ENCODE measurements at regions not wholly inside any gene's neighbourhood (a gene's known extent, or its start where the extent isn't known, plus 50 kb on each side); places are given as distances from the start of the nearest gene placed in this dataset.
A peak's percentile ranks its signal among the peaks of the same experiment; 100 is the strongest.
"Not testable (repeated sequence)": the region's sequence is repeated elsewhere in the genome, so short reads cannot be mapped to it uniquely, and the experiment has no call there.

- no peak for DNase-seq (ENCODE audit: low read depth)
These were observed 100.7 kb downstream of the SLC16A1 start for GRCh38 chr1:112855152-112855828.

GRCh38 chr1:112854368-112854984, 101.5 kb downstream of the SLC16A1 start:
- DNase-seq (ENCODE audit: low read depth): not testable (repeated sequence)

- not testable (repeated sequence) for DNase-seq (ENCODE audit: low read depth)
These were observed 102.1 kb downstream of the SLC16A1 start for GRCh38 chr1:112853915-112854314.

GRCh38 chr1:112852934-112853333, 103.1 kb downstream of the SLC16A1 start:
- DNase-seq (ENCODE audit: low read depth): no peak

GRCh38 chr1:112852276-112852675, 103.7 kb downstream of the SLC16A1 start:
- no peak for DNase-seq (ENCODE audit: low read depth)

- DNase-seq (ENCODE audit: low read depth): no peak
These were observed 105.8 kb downstream of the SLC16A1 start for GRCh38 chr1:112850034-112850757.

GRCh38 chr1:112849425-112850033, 106.5 kb downstream of the SLC16A1 start:
- DNase-seq (ENCODE audit: low read depth): no peak

- no peak for DNase-seq (ENCODE audit: low read depth)
These were observed 114.2 kb downstream of the SLC16A1 start for GRCh38 chr1:112841825-112842224.

GRCh38 chr1:112840631-112841624, 115.1 kb downstream of the SLC16A1 start:
- no peak for DNase-seq (ENCODE audit: low read depth)

GRCh38 chr1:112836642-112837041, 119.4 kb downstream of the SLC16A1 start:
- DNase-seq (ENCODE audit: low read depth): no peak

GRCh38 chr1:112833806-112834205, 118.7 kb upstream of the PPM1J start:
- DNase-seq (ENCODE audit: low read depth): peak; percentile 40

GRCh38 chr1:112832259-112832658, 117.1 kb upstream of the PPM1J start:
- not testable (repeated sequence) for DNase-seq (ENCODE audit: low read depth)

GRCh38 chr1:112829691-112830090, 114.6 kb upstream of the PPM1J start:
- not testable (repeated sequence) for DNase-seq (ENCODE audit: low read depth)

- no peak for DNase-seq (ENCODE audit: low read depth)
These were observed 113.6 kb upstream of the PPM1J start for GRCh38 chr1:112828716-112829115.

GRCh38 chr1:112827391-112827790, 112.3 kb upstream of the PPM1J start:
- not testable (repeated sequence) for DNase-seq (ENCODE audit: low read depth)

GRCh38 chr1:112826217-112826944, 111.2 kb upstream of the PPM1J start:
- DNase-seq (ENCODE audit: low read depth): no peak

GRCh38 chr1:112825563-112826216, 110.6 kb upstream of the PPM1J start:
- DNase-seq (ENCODE audit: low read depth): not testable (repeated sequence)

GRCh38 chr1:112825075-112825474, 109.9 kb upstream of the PPM1J start:
- DNase-seq (ENCODE audit: low read depth): not testable (repeated sequence)

- DNase-seq (ENCODE audit: low read depth): not testable (repeated sequence)
These were observed 106.4 kb upstream of the PPM1J start for GRCh38 chr1:112821307-112822063.

Measured in LHCN-M2 (cell line).